ENCODE measurements at regions not wholly inside any gene's neighbourhood (a gene's known extent, or its start where the extent isn't known, plus 50 kb on each side); places are given as distances from the start of the nearest gene placed in this dataset.

GRCh38 chr6:28643017-28643740 lies 117.5 kb downstream of the GPX5 start:
- peak; percentile 67 for DNase-seq (ENCODE audit: low read depth)
- TF ChIP-seq, protein P1, sequence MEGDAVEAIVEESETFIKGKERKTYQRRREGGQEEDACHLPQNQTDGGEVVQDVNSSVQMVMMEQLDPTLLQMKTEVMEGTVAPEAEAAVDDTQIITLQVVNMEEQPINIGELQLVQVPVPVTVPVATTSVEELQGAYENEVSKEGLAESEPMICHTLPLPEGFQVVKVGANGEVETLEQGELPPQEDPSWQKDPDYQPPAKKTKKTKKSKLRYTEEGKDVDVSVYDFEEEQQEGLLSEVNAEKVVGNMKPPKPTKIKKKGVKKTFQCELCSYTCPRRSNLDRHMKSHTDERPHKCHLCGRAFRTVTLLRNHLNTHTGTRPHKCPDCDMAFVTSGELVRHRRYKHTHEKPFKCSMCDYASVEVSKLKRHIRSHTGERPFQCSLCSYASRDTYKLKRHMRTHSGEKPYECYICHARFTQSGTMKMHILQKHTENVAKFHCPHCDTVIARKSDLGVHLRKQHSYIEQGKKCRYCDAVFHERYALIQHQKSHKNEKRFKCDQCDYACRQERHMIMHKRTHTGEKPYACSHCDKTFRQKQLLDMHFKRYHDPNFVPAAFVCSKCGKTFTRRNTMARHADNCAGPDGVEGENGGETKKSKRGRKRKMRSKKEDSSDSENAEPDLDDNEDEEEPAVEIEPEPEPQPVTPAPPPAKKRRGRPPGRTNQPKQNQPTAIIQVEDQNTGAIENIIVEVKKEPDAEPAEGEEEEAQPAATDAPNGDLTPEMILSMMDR (IDR thresholded peaks at IDR 0.05; ENCODE audit: insufficient read depth, low read length): no peak
- no peak overlapping the region for H3K4me3 ChIP-seq (ENCODE audit: low read depth, low read length)

DNA sequence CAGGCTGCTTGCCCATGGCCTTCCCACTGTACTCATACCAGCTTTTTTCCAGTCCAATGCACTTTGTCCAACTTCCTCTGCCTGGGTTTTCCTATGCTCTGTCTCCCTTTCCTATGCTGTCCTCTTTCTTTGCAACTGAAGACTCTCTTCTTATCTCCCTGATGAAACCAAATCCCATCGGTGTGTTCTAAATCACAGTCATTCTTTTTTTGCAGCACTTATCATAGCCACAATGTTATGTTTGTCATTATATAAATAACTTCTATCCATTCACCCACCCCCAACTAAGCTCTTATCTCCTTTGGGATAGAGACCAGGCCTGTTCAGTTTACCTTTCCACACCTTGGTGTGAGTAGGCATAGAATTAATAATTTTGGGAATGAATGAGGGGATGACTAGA lies 121.0 kb downstream of the GPX5 start:
- DNase-seq (ENCODE audit: low read depth): no peak
- TF ChIP-seq, protein P1 (IDR thresholded peaks at IDR 0.05; ENCODE audit: insufficient read depth, low read length): no peak
- H3K4me3 ChIP-seq (ENCODE audit: low read depth, low read length): no peak overlapping the region

DNA sequence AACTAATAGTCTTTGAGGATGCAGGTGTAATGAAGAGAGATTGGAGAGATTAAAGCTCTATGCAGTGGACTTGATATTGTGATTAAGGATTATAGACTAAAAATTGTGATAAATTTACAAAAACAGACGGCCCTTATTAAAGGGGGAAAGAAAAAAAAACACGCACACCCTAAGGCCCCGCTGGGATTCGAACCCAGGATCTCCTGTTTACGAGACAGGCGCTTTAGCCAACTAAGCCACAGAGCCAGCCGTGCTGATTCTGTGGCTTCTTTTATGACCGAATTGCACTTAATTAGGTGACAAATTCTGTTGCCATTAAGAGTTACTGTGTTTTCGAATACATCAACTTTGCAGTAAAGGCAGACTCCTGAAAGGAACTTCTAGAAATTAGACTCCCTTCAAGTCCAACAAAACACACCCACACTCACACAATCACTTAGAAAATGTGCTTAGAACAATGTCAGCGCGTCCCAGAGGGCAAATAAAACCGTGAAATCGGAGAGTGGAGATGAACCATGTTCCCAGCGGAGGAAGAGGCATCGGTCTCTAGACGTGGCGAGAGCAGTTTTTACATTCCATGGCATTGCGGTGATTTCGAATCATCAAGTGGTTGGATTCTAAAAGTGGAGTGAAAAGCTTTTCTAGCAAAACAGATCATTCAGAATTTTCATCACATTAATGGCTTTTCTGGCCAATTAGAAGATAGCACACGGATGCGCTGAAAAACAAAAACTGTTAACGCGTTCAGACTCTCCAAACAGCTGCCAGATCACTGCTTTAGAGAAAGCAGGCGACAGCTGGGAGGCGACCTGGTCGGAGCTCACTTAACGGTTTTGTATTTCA lies 122.6 kb downstream of the GPX5 start:
- TF ChIP-seq, protein P1 (IDR thresholded peaks at IDR 0.05; ENCODE audit: insufficient read depth, low read length): no peak
- DNase-seq (ENCODE audit: low read depth): peak; percentile 80
- H3K4me3 ChIP-seq (ENCODE audit: low read depth, low read length): peak overlapping the region; percentile 75

GRCh38 chr6:28648878-28649375 lies 123.2 kb downstream of the GPX5 start:
- TF ChIP-seq, protein P1 (IDR thresholded peaks at IDR 0.05; ENCODE audit: insufficient read depth, low read length): no peak
- DNase-seq (ENCODE audit: low read depth): peak; percentile 12
- H3K4me3 ChIP-seq (ENCODE audit: low read depth, low read length): peak overlapping the region; percentile 75

DNA sequence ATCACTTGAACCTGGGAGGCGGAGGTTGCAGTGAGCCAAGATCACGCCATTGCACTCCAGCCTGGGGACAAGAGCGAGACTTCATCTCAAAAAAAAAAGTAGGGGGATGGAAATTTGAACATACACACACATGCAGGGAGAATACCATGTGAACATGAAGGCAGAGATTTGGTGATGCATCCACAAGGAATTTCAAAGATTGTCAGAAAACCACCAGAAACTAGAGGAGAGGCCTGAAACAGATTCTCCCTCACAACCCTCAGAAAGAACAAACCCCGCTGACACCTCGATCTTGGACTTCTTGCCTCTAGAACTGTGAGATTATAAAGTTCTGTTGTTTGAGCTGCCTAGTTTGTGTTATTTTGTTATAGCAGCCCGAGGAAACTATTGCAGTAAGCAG lies 125.5 kb downstream of the GPX5 start:
- DNase-seq (ENCODE audit: low read depth): no peak
- TF ChIP-seq, protein P1 (IDR thresholded peaks at IDR 0.05; ENCODE audit: insufficient read depth, low read length): no peak
- no peak overlapping the region for H3K4me3 ChIP-seq (ENCODE audit: low read depth, low read length)

DNA sequence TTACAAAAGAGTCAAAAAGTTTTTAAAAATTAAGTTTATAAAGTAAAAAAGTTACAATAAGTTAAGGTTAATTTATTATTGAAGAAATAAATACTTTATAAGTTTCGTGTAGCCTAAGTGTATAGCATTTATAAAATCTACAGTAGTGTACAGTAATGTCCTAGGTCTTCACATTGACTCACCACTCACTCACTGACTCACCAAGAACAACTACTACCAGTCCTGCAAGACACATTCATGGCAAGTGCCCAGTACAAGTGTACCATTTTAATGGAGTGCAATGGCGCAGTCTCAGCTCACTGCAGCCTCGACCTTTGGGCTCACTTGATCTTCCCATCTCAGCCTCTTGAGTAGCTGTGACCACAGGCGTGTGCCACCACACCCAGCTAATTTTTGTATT lies 128.2 kb downstream of the GPX5 start:
- no peak for DNase-seq (ENCODE audit: low read depth)
- no peak overlapping the region for H3K4me3 ChIP-seq (ENCODE audit: low read depth, low read length)
- TF ChIP-seq, protein P1 (IDR thresholded peaks at IDR 0.05; ENCODE audit: insufficient read depth, low read length): no peak
